HG02678 (cell line): ENCODE measurements at regions not wholly inside any gene's neighbourhood (a gene's known extent, or its start where the extent isn't known, plus 50 kb on each side); places are given as distances from the start of the nearest gene placed in this dataset.

Experiments
- ATAC-seq: cut with Tn5 transposase; IDR thresholded peaks from one replicate; pipeline ENCODE4 v1.9.1; 2021; ENCODE audit warnings: mild to moderate bottlenecking, moderate library complexity; ENCODE audit not compliant: unreplicated experiment

DNA sequence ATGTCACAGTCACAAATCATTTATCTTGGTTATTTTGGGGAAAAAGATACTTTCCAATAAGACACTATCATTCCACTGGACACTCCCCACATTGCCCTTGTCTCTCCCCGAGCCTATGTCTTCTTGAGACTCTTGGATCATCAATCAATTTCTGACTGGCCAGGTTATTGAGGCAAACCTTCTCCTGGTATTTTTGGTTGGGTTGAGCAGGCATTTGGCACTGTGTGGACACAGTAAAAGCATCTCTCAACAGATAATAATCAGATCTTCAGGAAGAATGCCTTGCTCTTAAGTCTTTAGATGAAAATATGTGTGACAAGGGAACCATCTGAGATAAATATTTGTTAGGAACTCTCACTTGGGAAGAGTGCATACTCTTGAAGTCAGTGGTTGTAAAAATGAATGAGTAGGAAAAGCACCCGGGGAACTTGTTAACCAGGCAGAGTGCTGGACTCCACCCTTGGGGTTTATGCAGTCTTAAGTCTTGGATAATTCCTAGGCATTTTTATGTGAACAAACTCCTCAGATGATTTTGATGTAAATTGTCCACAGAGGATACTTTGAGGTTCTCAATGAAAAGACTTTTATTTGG is 223.8 kb upstream of the CLINT1 start:
- no peak for ATAC-seq

DNA sequence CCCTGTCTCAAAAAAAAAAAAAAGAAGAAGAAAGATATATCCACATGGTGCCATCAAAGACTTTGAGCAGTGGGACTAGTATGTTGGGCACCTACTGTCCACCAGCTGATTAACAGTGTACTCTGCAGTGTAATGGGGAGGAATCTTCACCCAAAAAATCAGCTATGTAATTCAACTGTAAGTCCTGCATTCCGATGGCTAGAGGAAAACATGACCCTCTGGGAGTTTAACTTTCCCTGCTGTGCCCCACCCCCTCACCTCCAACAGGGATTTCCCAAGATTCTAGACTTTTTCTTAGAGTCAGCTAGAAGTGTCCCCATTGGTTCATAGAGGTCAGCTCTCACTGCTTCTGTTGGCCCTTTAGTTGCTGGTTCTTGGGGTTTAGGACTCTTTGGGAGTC is 221.2 kb upstream of the CLINT1 start:
- no peak for ATAC-seq

DNA sequence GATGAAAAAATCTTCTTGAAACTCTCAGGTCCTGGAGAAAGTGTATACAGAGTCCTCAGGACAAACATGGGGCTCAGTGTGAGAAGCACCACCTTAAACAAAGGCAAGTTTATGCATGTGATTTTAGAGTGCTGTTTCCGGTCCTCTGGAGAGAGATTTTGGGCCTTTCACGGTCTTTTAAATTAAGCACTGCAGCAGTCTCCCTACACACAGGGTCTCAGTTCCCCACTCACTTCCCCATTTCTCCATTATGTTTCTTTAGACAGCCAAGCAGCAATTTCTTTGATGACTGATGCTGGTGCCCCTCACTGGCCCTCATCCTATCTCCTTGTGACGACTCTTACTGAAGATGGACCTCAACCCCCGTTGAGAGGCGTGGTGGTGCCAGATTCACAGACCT is 220.2 kb upstream of the CLINT1 start:
- no peak for ATAC-seq

DNA sequence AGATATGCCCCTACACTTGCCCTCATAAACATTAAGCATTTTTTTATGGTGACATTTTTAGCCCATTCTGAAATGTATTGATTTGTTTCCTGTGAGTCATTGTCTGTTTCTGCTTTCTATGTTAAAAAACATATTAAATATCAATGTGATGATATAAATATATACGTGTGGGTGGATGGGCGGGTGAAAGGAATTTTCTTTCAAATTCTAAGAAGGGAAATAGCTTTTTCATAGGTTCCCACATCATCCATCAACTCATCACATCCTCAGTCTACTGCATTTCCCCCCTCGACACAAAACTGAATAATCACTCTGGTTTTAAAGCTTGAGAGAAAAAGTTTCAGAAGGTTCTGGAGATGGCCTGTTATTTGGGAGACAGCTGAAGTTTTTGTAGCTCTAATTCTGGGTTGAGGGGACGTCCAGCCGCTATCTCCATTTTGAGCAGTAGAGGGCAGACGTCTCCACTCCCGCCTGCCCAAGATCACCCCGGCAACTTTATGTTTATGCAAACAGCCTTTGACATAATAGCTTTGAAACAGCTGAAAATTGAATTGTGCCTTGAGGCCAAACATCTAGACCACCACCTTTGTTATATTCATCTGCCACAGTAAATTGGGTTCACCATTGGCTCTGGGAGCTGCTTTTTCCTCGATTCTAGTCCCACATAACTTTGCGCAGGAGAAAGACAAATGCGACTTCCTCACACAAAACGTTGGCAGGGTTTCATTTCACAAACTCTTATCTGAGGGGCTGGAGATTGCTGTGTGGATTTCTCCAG is 216.2 kb upstream of the CLINT1 start:
- peak; percentile 74 for ATAC-seq

DNA sequence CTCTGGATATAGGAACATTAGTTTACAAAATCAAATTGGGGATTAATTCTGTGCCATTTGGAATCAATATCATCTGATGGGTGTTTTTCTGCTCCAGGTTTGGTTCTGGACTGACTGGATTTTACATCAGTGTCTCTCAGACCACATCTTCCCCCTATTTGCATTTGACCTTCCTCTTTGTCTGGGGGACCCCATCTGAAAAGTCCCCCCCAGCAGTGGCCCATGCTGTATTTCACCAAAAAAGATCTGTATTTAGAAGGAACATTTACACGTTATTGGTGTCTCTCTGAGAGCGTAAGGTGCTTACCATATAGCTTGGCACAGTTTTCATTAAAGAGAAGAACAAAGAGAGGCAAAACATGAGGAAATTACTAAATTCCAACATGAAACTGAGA is 215.6 kb upstream of the CLINT1 start:
- ATAC-seq: no peak

DNA sequence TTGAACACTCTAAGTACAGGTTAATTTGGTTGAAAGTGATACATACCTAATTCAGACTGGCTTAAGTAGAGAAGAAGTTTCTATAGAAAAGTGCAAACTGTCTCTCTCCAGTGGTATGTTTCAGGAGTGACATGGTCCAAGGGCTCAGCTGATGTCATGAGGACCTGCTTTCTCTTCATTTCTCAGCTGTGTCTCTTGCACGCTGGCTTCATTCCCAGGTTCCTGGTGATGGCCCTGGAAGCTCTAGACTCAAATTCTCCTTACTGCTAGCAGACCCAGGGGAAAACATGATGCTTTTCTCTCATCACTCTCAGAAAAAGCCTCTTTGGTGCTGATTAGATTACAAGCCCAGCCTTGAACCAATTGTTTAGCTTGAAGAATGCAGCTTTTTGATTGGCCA is 211.9 kb upstream of the CLINT1 start:
- ATAC-seq: no peak

DNA sequence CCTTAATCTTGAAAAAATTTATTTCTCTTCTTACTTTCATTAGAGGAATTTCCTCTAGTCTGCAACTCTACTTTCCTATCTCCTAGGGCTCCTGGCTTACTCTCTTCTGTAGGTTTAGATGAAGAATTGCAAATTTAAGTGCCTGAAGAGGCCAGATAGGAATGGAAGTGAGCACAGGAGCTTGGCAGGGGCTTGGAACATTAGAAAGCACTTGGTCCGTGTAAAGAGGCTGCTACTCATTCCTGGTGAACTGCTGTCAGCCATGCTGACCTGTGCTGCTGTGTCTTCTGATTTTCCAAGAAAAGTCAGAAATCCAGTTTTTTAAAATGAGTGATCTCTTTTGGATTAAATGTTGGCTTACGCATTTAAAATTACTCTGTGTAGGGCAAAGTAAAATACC is 210.9 kb upstream of the CLINT1 start:
- ATAC-seq: no peak

DNA sequence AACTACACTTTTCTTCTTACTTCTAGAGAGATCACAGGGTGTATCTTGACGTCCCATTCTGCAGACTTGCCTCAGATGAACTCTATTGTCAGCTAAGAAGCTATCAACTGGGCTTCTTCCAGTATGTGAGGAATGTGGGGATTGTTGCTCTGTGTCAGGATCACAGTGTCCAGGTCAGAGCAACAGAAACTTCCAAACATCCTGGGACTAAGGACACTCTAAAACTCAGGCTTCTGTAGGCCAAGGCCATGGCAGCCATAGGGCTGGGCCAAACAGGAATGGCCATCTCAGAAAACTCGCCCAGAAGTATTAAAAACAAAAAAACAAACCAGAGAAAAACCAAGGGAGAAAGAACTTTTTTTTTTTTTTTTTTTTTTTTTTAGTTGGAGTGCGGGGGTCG is 210.0 kb upstream of the CLINT1 start:
- ATAC-seq: no peak

DNA sequence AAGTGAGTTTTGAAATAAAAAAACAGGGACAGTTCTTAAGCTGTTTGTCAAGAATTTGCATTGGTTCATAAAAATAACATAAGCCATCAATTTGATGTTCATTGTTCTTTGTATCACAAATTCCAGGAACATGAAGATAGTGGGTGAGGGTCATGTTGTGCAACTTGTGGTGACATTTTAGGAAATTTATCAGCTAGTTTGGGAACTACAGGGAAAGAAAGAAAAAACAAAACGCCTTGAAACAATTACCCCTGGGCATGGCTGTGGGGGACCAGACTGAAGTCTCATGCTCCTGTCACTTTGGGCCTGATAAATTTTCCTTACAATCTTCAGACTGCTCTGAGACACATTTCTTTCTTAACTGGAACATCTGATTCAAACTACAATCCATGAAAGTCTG is 207.1 kb upstream of the CLINT1 start:
- ATAC-seq: no peak

DNA sequence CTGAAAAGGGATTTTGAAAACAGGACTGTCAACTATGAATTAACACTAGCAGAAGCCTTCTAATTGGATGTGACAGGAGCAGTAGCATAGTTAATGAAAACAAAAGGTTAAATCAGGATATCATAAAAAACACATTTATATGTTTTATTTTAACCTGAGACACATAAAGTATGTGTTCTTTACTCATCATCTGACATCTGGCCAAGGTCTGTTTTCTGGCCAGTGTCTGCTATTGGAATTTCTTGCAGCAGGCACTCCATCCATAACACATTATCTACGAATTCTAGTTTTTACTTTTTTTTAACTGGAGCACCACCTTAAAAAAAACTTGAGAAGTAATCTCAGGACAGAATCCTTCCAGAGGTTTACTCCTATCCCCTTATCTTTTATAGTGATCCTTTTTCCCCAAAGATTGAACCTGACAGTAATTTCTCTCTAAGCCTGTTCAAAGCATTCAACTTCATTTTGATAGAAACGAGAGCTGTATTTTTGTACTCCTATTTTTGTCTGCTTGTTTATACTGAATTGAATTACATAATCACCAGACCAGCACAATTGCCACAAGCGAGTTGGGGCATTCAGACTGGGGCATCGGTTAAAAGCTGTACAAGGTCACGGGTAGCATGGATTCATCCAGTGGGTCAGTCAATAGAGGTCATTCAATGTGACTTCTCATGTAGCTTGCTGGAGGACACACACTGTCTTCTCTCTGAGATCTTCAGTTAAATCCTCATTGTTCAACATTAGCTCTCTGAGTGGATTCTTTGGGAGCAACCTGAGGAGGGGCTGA is 205.6 kb upstream of the CLINT1 start:
- no peak for ATAC-seq

DNA sequence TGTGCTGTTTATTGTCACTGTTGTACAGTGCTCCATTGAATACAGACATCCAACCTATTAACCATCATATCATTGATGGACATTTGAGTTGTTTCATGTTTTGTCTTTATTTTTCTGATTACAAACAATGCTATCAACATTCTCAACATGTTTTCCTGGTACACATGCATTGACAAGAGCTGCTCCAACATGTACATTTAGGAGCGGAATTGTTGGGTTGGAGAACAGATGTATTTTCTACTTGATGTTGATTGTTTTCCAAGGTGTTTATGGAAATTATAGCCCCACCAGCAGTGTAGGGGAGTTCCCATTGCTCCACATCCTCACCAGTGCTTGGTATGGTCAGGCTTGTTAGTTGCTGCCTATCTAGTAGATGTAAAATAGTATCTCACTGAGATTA is 204.1 kb upstream of the CLINT1 start:
- ATAC-seq: no peak

DNA sequence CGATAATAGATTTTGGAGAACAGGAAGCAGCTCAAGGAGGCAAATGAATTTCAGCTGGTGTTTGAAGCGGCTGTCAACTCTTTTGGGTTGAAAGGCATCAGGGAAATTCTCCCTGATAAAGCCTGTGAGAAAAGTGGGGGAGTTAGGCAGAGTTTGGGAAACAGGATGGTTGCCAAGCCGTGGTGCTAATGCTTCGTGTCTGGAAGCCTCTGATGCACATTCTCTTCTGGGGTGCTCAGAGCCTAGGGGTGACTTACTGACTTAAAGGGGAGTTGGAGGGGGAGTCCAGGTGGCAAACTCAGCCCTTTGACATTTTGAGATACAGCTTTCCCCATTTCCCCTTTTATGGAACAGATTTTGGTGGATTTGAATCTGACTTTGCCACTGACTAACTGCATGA is 202.5 kb upstream of the CLINT1 start:
- no peak for ATAC-seq

DNA sequence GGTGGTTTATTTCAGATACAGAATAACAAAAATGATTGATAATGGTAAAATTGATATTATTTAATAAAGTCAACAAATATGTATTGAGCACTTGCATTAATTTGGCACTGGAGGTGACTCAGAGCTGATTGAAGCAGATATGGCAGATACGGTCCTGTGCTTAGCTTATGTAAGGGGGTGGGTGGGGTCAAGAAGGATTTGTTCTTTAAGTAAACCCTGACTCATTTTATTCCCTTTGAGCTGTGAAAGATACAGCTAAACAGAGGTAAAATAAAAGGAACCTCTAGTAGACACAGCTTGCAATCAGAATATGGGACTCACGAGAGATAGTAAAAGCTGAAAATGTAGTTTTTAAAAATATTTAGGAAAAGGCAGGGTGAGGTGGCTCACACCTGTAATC is 201.3 kb upstream of the CLINT1 start:
- no peak for ATAC-seq

DNA sequence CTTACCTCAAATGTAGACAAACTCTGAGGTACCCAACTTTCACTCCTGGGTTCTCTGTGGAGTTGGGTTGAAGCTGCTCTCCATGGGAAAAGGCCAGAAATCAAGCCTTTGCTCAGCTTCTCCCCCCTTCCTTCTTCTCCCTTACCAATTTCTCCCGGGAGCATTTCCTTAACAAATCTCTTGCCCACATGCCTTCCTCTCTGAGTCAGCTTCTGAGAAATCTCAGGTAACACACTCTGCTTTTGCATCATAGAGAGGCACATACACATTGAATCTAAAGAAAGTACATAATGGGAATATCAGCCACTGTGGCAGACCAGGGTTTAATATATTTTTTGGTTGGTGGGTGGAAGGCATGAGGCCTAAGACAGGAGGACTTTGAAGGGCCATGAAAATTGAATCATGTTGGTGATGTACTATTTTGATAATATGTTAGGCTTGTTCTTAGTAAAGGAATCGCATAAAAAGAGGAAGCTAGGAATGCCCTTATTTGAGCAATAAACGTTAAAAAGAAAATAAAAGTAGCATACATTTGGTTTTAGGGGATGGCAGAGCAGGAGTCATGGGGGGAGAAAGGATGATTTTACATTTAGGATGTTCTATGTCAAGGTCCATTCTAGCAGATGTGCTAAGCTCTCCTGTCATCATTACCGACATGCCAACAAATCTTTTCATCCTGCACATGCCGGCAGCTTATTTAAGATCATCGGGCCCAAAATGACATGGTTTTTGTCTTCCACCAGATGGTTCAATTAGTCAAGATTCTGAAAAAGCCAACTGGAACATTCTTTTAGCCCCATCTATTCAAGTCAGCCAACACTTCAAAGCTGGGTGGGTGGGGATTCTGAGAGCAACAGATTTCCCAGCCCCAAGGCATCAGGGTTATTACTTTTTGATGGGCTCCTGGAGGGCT is 199.5 kb upstream of the CLINT1 start:
- ATAC-seq: no peak

DNA sequence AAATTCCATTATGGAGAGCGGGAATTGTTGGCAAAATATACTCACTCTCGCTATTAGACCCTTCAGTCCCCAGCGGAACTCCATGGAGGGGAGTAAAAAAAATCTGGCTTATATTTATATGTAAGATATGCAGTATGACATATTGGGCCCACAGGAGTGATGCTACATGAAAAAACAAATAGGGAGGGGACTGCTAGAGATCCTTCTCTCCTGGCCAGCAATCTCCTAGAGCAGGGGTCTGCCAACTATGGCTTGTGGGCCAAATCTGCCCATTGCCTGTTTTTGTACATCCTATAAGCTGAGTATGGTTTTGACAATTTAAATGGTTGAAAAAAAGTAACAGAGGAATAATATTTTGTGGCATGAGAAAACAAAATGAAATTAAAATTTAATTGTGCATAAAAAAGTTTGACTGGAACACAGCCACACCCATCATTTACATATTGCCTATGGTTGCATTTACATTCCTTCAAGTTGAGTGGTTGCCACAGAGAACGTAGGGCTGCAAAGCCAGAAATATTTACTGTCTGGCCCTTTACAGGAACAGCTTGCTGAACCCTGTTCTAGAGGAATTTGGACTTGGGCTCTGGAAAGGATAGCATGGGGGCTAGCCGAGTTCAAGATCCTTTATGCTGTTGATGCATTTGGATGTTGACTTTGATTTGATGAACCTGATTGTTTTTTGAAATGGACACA is 197.3 kb upstream of the CLINT1 start:
- ATAC-seq: no peak

DNA sequence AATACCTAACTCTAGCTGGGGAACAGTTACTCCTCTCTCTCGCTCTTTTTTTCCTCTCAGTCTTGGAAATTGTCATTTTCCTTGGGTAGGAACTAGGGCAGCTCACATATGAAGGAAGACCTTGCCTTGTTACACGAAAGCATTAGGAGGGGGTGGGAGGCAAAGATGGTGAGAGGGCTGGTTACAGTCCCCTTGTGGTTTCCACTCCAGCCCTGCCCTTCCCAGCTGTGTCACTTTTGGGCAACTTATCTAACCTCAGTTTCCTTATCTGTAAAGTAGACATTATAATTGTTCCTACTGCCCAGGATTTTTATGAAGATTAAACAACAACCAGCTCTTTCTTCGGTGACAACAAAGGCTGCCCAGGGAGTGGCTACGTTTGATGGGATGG is 196.2 kb upstream of the CLINT1 start:
- no peak for ATAC-seq

DNA sequence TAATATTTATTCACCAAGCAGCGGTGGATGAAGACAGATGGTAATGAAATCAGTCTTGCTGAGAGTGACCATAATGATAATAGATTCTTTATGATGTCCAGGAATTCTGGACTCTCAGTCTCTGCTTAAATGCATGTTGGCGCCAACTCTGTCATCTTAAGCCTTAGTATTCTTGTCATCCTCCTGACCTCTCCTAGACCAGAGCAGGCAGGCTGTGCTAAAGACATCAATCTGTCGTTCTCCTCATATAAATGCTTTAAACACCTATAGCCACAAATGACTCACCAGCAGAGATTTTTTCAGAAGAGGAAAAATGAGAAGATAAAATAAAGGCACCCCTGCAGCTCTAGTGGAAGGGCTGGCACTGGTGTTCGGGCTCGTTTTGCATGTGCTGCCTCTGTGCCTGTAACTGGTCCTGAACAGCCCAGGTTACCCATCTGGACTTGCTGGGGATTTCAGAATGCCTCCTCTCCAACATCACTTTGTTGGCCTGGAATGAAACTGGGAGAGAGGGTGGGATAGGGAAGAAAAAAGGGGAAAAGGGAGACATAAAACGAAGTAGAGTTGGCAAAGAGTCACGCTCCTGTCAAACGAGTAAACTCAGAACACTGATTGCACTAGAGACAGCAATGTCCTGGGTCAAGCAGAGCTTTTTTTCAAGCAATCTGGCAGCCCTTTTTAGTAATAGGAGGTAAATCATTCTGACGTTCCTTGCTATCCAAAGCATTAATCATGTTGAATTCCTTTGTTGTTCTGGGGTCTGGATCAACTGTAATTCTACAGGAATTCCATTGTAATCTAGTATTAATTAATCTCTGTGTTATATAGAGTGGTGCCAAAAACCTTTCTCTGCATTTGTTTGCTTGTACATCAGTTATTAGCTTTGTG is 195.5 kb upstream of the CLINT1 start:
- no peak for ATAC-seq

DNA sequence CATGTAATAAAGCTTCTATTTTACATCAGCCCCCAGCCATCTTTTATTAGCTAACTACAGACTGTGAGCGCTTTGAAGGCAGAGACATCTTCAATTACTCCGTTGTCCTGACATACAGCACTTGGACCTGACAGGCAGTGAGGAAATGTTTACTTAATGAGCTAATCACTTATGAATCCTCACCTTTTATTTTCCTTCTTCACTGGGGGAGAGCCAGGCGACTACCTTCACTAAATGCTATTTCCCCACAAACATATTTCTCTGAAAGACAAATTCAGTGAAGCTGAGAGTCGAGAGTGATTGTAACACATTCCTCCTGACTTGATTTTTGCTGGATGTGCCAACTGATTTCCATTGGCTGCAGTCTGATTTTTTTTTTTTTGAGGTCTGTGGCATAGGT is 192.1 kb upstream of the CLINT1 start:
- no peak for ATAC-seq

DNA sequence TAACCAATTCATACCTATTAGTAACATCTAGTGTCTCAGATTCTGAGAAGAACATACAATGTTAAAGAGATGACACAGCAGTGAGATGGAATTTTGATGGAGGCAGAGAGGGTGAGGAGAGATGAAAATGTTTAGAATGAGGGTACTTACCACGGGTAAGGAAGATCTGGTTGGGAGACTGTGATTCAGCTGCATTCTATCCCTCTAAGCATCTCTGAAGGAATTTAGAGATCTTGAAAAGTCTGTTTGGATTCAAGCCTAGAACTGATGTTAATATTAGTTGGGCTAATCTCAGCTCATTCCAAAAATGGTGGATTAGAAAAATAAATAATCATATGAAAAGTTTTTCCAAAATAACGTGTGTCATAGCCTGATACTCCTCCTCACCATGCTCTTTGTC is 191.5 kb upstream of the CLINT1 start:
- no peak for ATAC-seq

DNA sequence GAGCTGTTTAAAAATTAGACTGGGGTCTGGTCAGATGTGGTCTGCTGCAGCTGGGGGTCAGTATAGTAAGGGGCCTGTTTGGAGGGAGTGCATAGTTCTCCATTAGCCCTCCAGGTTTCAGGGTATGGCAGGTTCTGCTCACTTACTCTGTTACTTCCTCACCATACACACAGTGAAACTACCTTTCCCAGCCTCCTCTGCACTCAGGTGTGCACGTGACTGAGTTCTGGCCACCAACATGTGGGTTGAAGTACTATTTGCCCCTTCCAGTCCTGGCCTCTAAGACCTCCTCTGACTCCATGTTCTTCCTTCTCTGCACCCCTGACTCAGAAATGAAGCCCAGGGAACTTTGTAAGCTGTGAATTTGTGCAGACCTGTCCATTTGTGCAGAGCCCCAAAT is 190.5 kb upstream of the CLINT1 start:
- ATAC-seq: no peak
